ENCODE measurements at regions not wholly inside any gene's neighbourhood (a gene's known extent, or its start where the extent isn't known, plus 50 kb on each side); places are given as distances from the start of the nearest gene placed in this dataset.
"Not testable (repeated sequence)": the region's sequence is repeated elsewhere in the genome, so short reads cannot be mapped to it uniquely, and the experiment has no call there.

- H3K27me3 ChIP-seq (ENCODE audit: control insufficient read depth in 3 of 3, insufficient read depth in 3 of 3, low read length in 3 of 3) = no peaks in the 10 kb centered on the region
- H3K9ac ChIP-seq (ENCODE audit: low read depth in 1 of 3, low read length in 3 of 3) = no peak overlapping the region
Observed at GRCh38 chr2:147430408-147430807, 414.4 kb upstream of the ACVR2A start.

DNA sequence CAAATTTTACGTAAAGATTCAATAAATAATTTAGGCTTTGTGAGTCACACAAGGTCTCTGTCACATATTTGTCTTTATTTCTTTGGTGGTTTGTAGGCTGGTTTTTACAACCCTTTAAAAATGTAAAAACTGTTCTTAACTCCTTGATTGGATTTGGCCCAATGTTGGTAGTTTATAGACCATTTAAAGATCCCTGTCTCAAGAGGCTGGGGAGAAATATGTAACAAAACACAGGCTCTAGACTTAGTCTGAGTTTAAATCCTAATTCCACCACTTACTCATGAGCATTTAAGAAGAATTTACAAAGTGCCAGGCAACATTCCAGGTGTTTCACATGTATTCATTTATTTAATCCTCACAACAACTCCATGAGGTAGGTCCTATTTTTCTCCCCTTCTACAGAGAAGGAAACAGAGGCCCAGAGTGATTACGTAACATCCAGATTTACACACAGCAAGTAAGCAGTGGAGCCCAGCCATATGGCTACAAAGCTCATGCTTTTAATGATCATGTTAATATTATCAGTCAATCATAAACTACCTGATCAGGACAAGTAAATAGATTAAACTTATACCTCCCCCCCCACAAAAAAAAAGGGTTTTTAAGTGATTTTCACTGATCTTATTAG lies 416.6 kb upstream of the ACVR2A start:
- Histone ChIP-seq H3K4me3 (ENCODE audit: low read length in 3 of 3) (no peak overlapping the region), H3K4me1 (ENCODE audit: control insufficient read depth in 3 of 3, insufficient read depth in 3 of 3, low read length in 3 of 3) (peaks cover 0 to 4% (median 0%) of the 10 kb centered on the region in 3 donors), H3K27ac (ENCODE audit: low read depth, low read length) (no peak overlapping the region), H3K36me3 (ENCODE audit: control insufficient read depth in 3 of 3, insufficient read depth in 3 of 3, low read length in 3 of 3) (no peaks in the 10 kb centered on the region), H3K9ac (ENCODE audit: low read depth in 1 of 3, low read length in 3 of 3) (no peak overlapping the region), H3K27me3 (ENCODE audit: control insufficient read depth in 3 of 3, insufficient read depth in 3 of 3, low read length in 3 of 3) (no peaks in the 10 kb centered on the region), H3K9me3 (ENCODE audit: control insufficient read depth in 3 of 3, low read length in 3 of 3) (no peaks in the 10 kb centered on the region)

More at GRCh38 chr2:147430408-147430807, 414.4 kb upstream of the ACVR2A start:
- Histone ChIP-seq H3K9me3 (ENCODE audit: control insufficient read depth in 3 of 3, low read length in 3 of 3) (no peaks in the 10 kb centered on the region), H3K4me3 (ENCODE audit: low read length in 3 of 3) (no peak overlapping the region), H3K36me3 (ENCODE audit: control insufficient read depth in 3 of 3, insufficient read depth in 3 of 3, low read length in 3 of 3) (no peaks in the 10 kb centered on the region), H3K27ac (ENCODE audit: low read depth, low read length) (no peak overlapping the region), H3K4me1 (ENCODE audit: control insufficient read depth in 3 of 3, insufficient read depth in 3 of 3, low read length in 3 of 3) (peaks cover 4 to 7% (median 6%) of the 10 kb centered on the region in 3 donors)

- no peaks in the 10 kb centered on the region for H3K36me3 ChIP-seq (ENCODE audit: control insufficient read depth in 3 of 3, insufficient read depth in 3 of 3, low read length in 3 of 3)
- no peaks in the 10 kb centered on the region for H3K9me3 ChIP-seq (ENCODE audit: control insufficient read depth in 3 of 3, low read length in 3 of 3)
- peaks cover 0 to 4% (median 0%) of the 10 kb centered on the region in 3 donors for H3K4me1 ChIP-seq (ENCODE audit: control insufficient read depth in 3 of 3, insufficient read depth in 3 of 3, low read length in 3 of 3)
- no peaks in the 10 kb centered on the region for H3K27me3 ChIP-seq (ENCODE audit: control insufficient read depth in 3 of 3, insufficient read depth in 3 of 3, low read length in 3 of 3)
- H3K9ac ChIP-seq (ENCODE audit: low read depth in 1 of 3, low read length in 3 of 3) = no peak overlapping the region
- H3K4me3 ChIP-seq (ENCODE audit: low read length in 3 of 3) = no peak overlapping the region
- H3K27ac ChIP-seq (ENCODE audit: low read depth, low read length) = peak overlapping the region; percentile 41
Observed at GRCh38 chr2:147425437-147426029, 419.3 kb upstream of the ACVR2A start.

GRCh38 chr2:147424766-147425165 lies 420.1 kb upstream of the ACVR2A start:
- Histone ChIP-seq H3K9me3 (ENCODE audit: control insufficient read depth in 3 of 3, low read length in 3 of 3) (no peaks in the 10 kb centered on the region), H3K36me3 (ENCODE audit: control insufficient read depth in 3 of 3, insufficient read depth in 3 of 3, low read length in 3 of 3) (no peaks in the 10 kb centered on the region), H3K4me1 (ENCODE audit: control insufficient read depth in 3 of 3, insufficient read depth in 3 of 3, low read length in 3 of 3) (peaks cover 0 to 4% (median 0%) of the 10 kb centered on the region in 3 donors), H3K27me3 (ENCODE audit: control insufficient read depth in 3 of 3, insufficient read depth in 3 of 3, low read length in 3 of 3) (no peaks in the 10 kb centered on the region), H3K9ac (ENCODE audit: low read depth in 1 of 3, low read length in 3 of 3) (peak overlapping the region in 1 of 3 donors; percentile 28), H3K4me3 (ENCODE audit: low read length in 3 of 3) (no peak overlapping the region), H3K27ac (ENCODE audit: low read depth, low read length) (peak overlapping the region; percentile 41)

DNA sequence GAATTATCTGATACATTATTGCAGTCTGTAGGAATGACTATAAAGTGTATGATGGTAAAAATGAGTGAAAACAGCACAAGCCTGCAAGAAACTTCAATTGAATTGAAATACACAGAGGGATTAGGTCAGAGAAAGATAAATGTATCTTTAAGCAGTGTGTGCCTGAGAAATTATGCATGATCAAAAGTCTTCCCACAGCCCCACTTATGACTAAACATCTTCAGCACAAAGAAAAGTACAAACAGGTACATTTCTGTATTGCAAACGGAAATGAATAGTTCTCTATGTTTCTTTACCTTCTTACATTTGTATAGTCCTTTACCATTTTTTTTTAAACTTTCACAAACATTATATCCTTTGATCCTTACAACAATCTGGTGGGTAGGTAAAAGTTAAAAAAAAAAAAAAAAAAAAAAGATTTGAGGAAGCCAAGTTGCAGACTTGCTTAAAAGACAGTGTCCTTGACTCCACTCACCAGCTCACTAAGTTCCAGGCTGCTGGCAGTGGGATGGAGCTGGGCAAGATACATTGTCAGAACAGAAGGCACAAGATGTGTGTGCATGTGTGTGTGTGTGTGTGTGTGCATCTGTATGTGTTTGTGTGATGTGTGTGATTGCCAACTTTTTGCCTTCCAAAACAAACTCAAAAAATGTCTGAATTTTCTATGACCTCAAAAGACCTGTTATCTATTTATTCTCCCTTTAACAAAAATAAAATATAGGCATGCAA lies 423.7 kb upstream of the ACVR2A start:
- Histone ChIP-seq H3K4me1 (ENCODE audit: control insufficient read depth in 3 of 3, insufficient read depth in 3 of 3, low read length in 3 of 3) (peaks cover 0 to 4% (median 0%) of the 10 kb centered on the region in 3 donors), H3K27me3 (ENCODE audit: control insufficient read depth in 3 of 3, insufficient read depth in 3 of 3, low read length in 3 of 3) (no peaks in the 10 kb centered on the region)

DNA sequence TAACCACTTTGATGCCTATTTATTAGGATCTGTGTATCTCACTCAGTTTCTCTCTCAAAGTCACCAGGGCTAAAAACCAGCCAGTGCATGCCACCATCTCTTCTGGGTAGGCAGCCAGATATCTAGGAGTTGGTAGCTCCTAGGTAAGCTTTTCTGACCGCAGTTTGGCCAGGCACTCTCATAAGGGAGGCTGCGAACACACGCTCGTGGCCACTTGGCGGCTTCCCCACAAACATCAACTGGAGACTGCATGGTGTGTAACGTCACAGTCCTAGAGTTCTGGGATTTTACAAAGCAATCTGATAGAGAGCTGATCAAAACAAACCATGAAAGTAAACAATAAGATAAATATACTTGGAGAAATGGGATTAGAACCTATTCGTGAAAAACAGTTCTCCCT lies 424.3 kb upstream of the ACVR2A start:
- Histone ChIP-seq H3K4me1 (ENCODE audit: control insufficient read depth in 3 of 3, insufficient read depth in 3 of 3, low read length in 3 of 3) (peaks cover 0 to 4% (median 0%) of the 10 kb centered on the region in 3 donors), H3K9me3 (ENCODE audit: control insufficient read depth in 3 of 3, low read length in 3 of 3) (no peaks in the 10 kb centered on the region), H3K27me3 (ENCODE audit: control insufficient read depth in 3 of 3, insufficient read depth in 3 of 3, low read length in 3 of 3) (no peaks in the 10 kb centered on the region), H3K4me3 (ENCODE audit: low read length in 3 of 3) (no peak overlapping the region), H3K9ac (ENCODE audit: low read depth in 1 of 3, low read length in 3 of 3) (no peak overlapping the region), H3K27ac (ENCODE audit: low read depth, low read length) (no peak overlapping the region), H3K36me3 (ENCODE audit: control insufficient read depth in 3 of 3, insufficient read depth in 3 of 3, low read length in 3 of 3) (no peaks in the 10 kb centered on the region)

More for the DNA sequence above, 423.7 kb upstream of the ACVR2A start:
- no peak overlapping the region for H3K9ac ChIP-seq (ENCODE audit: low read depth in 1 of 3, low read length in 3 of 3)
- H3K27ac ChIP-seq (ENCODE audit: low read depth, low read length) = no peak overlapping the region
- no peaks in the 10 kb centered on the region for H3K9me3 ChIP-seq (ENCODE audit: control insufficient read depth in 3 of 3, low read length in 3 of 3)
- no peak overlapping the region for H3K4me3 ChIP-seq (ENCODE audit: low read length in 3 of 3)
- no peaks in the 10 kb centered on the region for H3K36me3 ChIP-seq (ENCODE audit: control insufficient read depth in 3 of 3, insufficient read depth in 3 of 3, low read length in 3 of 3)

- Histone ChIP-seq H3K4me1 (ENCODE audit: control insufficient read depth in 3 of 3, insufficient read depth in 3 of 3, low read length in 3 of 3) (no peaks in the 10 kb centered on the region), H3K27me3 (ENCODE audit: control insufficient read depth in 3 of 3, insufficient read depth in 3 of 3, low read length in 3 of 3) (no peaks in the 10 kb centered on the region), H3K9ac (ENCODE audit: low read depth in 1 of 3, low read length in 3 of 3) (no peak overlapping the region), H3K36me3 (ENCODE audit: control insufficient read depth in 3 of 3, insufficient read depth in 3 of 3, low read length in 3 of 3) (no peaks in the 10 kb centered on the region), H3K4me3 (ENCODE audit: low read length in 3 of 3) (no peak overlapping the region), H3K9me3 (ENCODE audit: control insufficient read depth in 3 of 3, low read length in 3 of 3) (no peaks in the 10 kb centered on the region), H3K27ac (ENCODE audit: low read depth, low read length) (no peak overlapping the region)
Observed at GRCh38 chr2:147416099-147416498, 428.7 kb upstream of the ACVR2A start.

GRCh38 chr2:147414656-147415055 lies 430.2 kb upstream of the ACVR2A start:
- H3K9me3 ChIP-seq (ENCODE audit: control insufficient read depth in 3 of 3, low read length in 3 of 3); H3K9ac ChIP-seq (ENCODE audit: low read depth in 1 of 3, low read length in 3 of 3); H3K27ac ChIP-seq (ENCODE audit: low read depth, low read length); H3K36me3 ChIP-seq (ENCODE audit: control insufficient read depth in 3 of 3, insufficient read depth in 3 of 3, low read length in 3 of 3); H3K4me3 ChIP-seq (ENCODE audit: low read length in 3 of 3); H3K27me3 ChIP-seq (ENCODE audit: control insufficient read depth in 3 of 3, insufficient read depth in 3 of 3, low read length in 3 of 3); H3K4me1 ChIP-seq (ENCODE audit: control insufficient read depth in 3 of 3, insufficient read depth in 3 of 3, low read length in 3 of 3): not testable (repeated sequence)

GRCh38 chr2:147408357-147408756 lies 436.5 kb upstream of the ACVR2A start:
- Histone ChIP-seq H3K4me3 (ENCODE audit: low read length in 3 of 3) (no peak overlapping the region), H3K27ac (ENCODE audit: low read depth, low read length) (no peak overlapping the region), H3K36me3 (ENCODE audit: control insufficient read depth in 3 of 3, insufficient read depth in 3 of 3, low read length in 3 of 3) (no peaks in the 10 kb centered on the region), H3K27me3 (ENCODE audit: control insufficient read depth in 3 of 3, insufficient read depth in 3 of 3, low read length in 3 of 3) (no peaks in the 10 kb centered on the region), H3K4me1 (ENCODE audit: control insufficient read depth in 3 of 3, insufficient read depth in 3 of 3, low read length in 3 of 3) (no peaks in the 10 kb centered on the region), H3K9ac (ENCODE audit: low read depth in 1 of 3, low read length in 3 of 3) (no peak overlapping the region), H3K9me3 (ENCODE audit: control insufficient read depth in 3 of 3, low read length in 3 of 3) (no peaks in the 10 kb centered on the region)

- no peaks in the 10 kb centered on the region for H3K9me3 ChIP-seq (ENCODE audit: control insufficient read depth in 3 of 3, low read length in 3 of 3)
- H3K9ac ChIP-seq (ENCODE audit: low read depth in 1 of 3, low read length in 3 of 3) = no peak overlapping the region
- H3K27me3 ChIP-seq (ENCODE audit: control insufficient read depth in 3 of 3, insufficient read depth in 3 of 3, low read length in 3 of 3) = no peaks in the 10 kb centered on the region
- no peak overlapping the region for H3K27ac ChIP-seq (ENCODE audit: low read depth, low read length)
- H3K4me3 ChIP-seq (ENCODE audit: low read length in 3 of 3) = no peak overlapping the region
- no peaks in the 10 kb centered on the region for H3K36me3 ChIP-seq (ENCODE audit: control insufficient read depth in 3 of 3, insufficient read depth in 3 of 3, low read length in 3 of 3)
- no peaks in the 10 kb centered on the region for H3K4me1 ChIP-seq (ENCODE audit: control insufficient read depth in 3 of 3, insufficient read depth in 3 of 3, low read length in 3 of 3)
Observed at GRCh38 chr2:147405651-147406050, 439.2 kb upstream of the ACVR2A start.

Data from skeletal muscle tissue (tissue), 3 donors.